Calu3 (cell line): ENCODE measurements at regions not wholly inside any gene's neighbourhood (a gene's known extent, or its start where the extent isn't known, plus 50 kb on each side); places are given as distances from the start of the nearest gene placed in this dataset.

Experiments used
- BruUV-seq: library from RNA; stranded (reverse); fragments of 400-500 nt; replicated peaks from 2 replicates; lab custom pipeline; 2021; lab: Mats Ljungman, UMichigan
- CTCF ChIA-PET: fragments of 300-600 bp; sonication (Branson Sonifier 250); formaldehyde crosslinking; loops from one replicate; lab custom pipeline; 2022; ENCODE audit warnings: antibody characterized with exemption; lab: Charles Lee
- DNase-seq: peaks from one replicate; pipeline ENCODE4 v3.0.0; 2022
- H3K27ac Mint-ChIP-seq: one replicate; pipeline ENCODE4 v1.8.0; 2022; ENCODE audit warnings: mixed read lengths; ENCODE audit not compliant: unreplicated experiment
- H3K27me3 Mint-ChIP-seq: one replicate; pipeline ENCODE4 v1.8.0; 2022; ENCODE audit warnings: mixed read lengths; ENCODE audit not compliant: unreplicated experiment
- H3K36me3 Mint-ChIP-seq: one replicate; pipeline ENCODE4 v1.8.0; 2022; ENCODE audit warnings: mild to moderate bottlenecking, moderate library complexity, mixed read lengths; ENCODE audit not compliant: insufficient read depth, unreplicated experiment
- H3K4me1 Mint-ChIP-seq: one replicate; pipeline ENCODE4 v1.8.0; 2022; ENCODE audit warnings: mild to moderate bottlenecking, low read depth, mixed read lengths; ENCODE audit not compliant: unreplicated experiment
- H3K4me3 Mint-ChIP-seq: one replicate; pipeline ENCODE4 v1.8.0; 2022; ENCODE audit warnings: mild to moderate bottlenecking, low read depth, moderate library complexity, mixed read lengths; ENCODE audit not compliant: unreplicated experiment
- H3K9me3 Mint-ChIP-seq: one replicate; pipeline ENCODE4 v1.8.0; 2022; ENCODE audit warnings: low read depth, mixed read lengths; ENCODE audit not compliant: unreplicated experiment
- CTCF ChIP-seq: fragments of 200-600 bp; IDR thresholded peaks from one replicate; pipeline ENCODE4 v1.8.0; 2022; ENCODE audit warnings: antibody characterized with exemption; ENCODE audit not compliant: unreplicated experiment
- intact Hi-C: fragments of 100-400 bp; cut with micrococcal nuclease; formaldehyde crosslinking; loops from one replicate; pipeline ENCODE4 v1.10.0; 2022; ENCODE audit not compliant: unreplicated experiment

- intact Hi-C loops: no loop called here
- no TSS peak for BruUV-seq
- no peak overlapping the region for H3K27ac Mint-ChIP-seq
- no peak for TF ChIP-seq CTCF
- peaks cover 11% of the 10 kb centered on the region for H3K9me3 Mint-ChIP-seq
- no peaks in the 10 kb centered on the region for H3K27me3 Mint-ChIP-seq
- CTCF ChIA-PET: no interaction called here
- no peaks in the 10 kb centered on the region for H3K36me3 Mint-ChIP-seq
- DNase-seq: no peak
- no peak overlapping the region for H3K4me3 Mint-ChIP-seq
- no peaks in the 10 kb centered on the region for H3K4me1 Mint-ChIP-seq
These were observed 617.3 kb upstream of the REG3G start for GRCh38 chr2:78407960-78408794.

GRCh38 chr2:78408795-78409118 is 616.7 kb upstream of the REG3G start:
- peaks cover 11% of the 10 kb centered on the region for H3K9me3 Mint-ChIP-seq
- H3K4me1 Mint-ChIP-seq: no peaks in the 10 kb centered on the region
- H3K36me3 Mint-ChIP-seq: no peaks in the 10 kb centered on the region
- DNase-seq: no peak
- intact Hi-C loops: no loop called here
- no peak overlapping the region for H3K4me3 Mint-ChIP-seq
- CTCF ChIA-PET: no interaction called here
- no peaks in the 10 kb centered on the region for H3K27me3 Mint-ChIP-seq
- no peak overlapping the region for H3K27ac Mint-ChIP-seq
- BruUV-seq: no TSS peak
- TF ChIP-seq CTCF: no peak

GRCh38 chr2:78411303-78411702 is 614.2 kb upstream of the REG3G start:
- BruUV-seq: no TSS peak
- intact Hi-C loops: no loop called here
- Mint-ChIP-seq H3K36me3 (no peaks in the 10 kb centered on the region), H3K9me3 (peaks cover 5% of the 10 kb centered on the region), H3K4me3 (no peak overlapping the region), H3K4me1 (no peaks in the 10 kb centered on the region), H3K27ac (no peak overlapping the region), H3K27me3 (no peaks in the 10 kb centered on the region)
- TF ChIP-seq CTCF: no peak
- no peak for DNase-seq
- CTCF ChIA-PET: no interaction called here

GRCh38 chr2:78416625-78417300 is 608.7 kb upstream of the REG3G start:
- no peaks in the 10 kb centered on the region for H3K27me3 Mint-ChIP-seq
- peaks cover 10% of the 10 kb centered on the region for H3K9me3 Mint-ChIP-seq
- no peak for DNase-seq
- no peaks in the 10 kb centered on the region for H3K4me1 Mint-ChIP-seq
- no peaks in the 10 kb centered on the region for H3K36me3 Mint-ChIP-seq
- intact Hi-C loops: no loop called here
- no TSS peak for BruUV-seq
- CTCF ChIA-PET: no interaction called here
- H3K4me3 Mint-ChIP-seq: no peak overlapping the region
- H3K27ac Mint-ChIP-seq: no peak overlapping the region
- TF ChIP-seq CTCF: no peak
